ENCODE measurements at regions not wholly inside any gene's neighbourhood (a gene's known extent, or its start where the extent isn't known, plus 50 kb on each side); places are given as distances from the start of the nearest gene placed in this dataset.

GRCh38 chr4:41384992-41385391 is 128.3 kb downstream of the UCHL1 start:
- Histone ChIP-seq H2BK20ac (ENCODE audit: low read length) (no peak overlapping the region), H4K91ac (replicated peaks; ENCODE audit: insufficient read length, low read length) (no peak overlapping the region), H4K8ac (ENCODE audit: extremely low read depth, insufficient read depth, low read length) (no peak overlapping the region), H3K79me1 (ENCODE audit: low read depth, low read length) (no peaks in the 10 kb centered on the region), H3K36me3 (ENCODE audit: control insufficient read depth in 2 of 4, insufficient read depth in 4 of 4, low read length in 3 of 4) (no peaks in the 10 kb centered on the region), H4K5ac (ENCODE audit: insufficient read length, low read depth, low read length) (no peak overlapping the region), H2BK12ac (ENCODE audit: low read depth, low read length) (no peak overlapping the region), H3K23me2 (ENCODE audit: low read depth, low read length) (no peaks in the 10 kb centered on the region), H2BK5ac (ENCODE audit: low read depth, low read length) (no peak overlapping the region), H3K27ac (ENCODE audit: low read depth, low read length) (no peak overlapping the region), H3K56ac (replicated peaks; ENCODE audit: insufficient read length, low read depth, low read length) (no peak overlapping the region), H3K14ac (ENCODE audit: insufficient read length) (no peak overlapping the region), H3K18ac (ENCODE audit: extremely low read depth, low read length) (no peak overlapping the region), H2AFZ (ENCODE audit: low read length) (no peak overlapping the region), H2AK5ac (ENCODE audit: low read depth, low read length) (no peak overlapping the region), H3K27me3 (replicated peaks in 1 of 4; ENCODE audit: control insufficient read depth in 3 of 4, extremely low read depth in 1 of 4, insufficient read depth in 3 of 4, low read length in 3 of 4) (no peaks in the 10 kb centered on the region), H3K4me2 (ENCODE audit: insufficient read depth in 1 of 2, low read depth in 2 of 2, low read length in 2 of 2) (no peak overlapping the region), H3K23ac (ENCODE audit: insufficient read length) (no peak overlapping the region), H3K4ac (replicated peaks; ENCODE audit: insufficient read length, low read depth, low read length) (no peak overlapping the region), H3K9me3 (ENCODE audit: insufficient read depth in 2 of 2, low read depth in 1 of 2, low read length in 1 of 2) (no peaks in the 10 kb centered on the region), H3K4me1 (replicated peaks in 1 of 4; ENCODE audit: control insufficient read depth in 3 of 4, insufficient read depth in 4 of 4, low read length in 3 of 4) (no peaks in the 10 kb centered on the region; a peak in 1 of 7 replicates), H3K9ac (replicated peaks in 1 of 4; ENCODE audit: extremely low read depth in 1 of 4, low read depth in 3 of 4, low read length in 3 of 4) (no peak overlapping the region), H4K20me1 (replicated peaks in 1 of 2; ENCODE audit: control insufficient read depth in 1 of 2, insufficient read depth in 2 of 2, low read length in 2 of 2) (no peaks in the 10 kb centered on the region), H3K4me3 (ENCODE audit: extremely low read depth in 1 of 4, insufficient read depth in 2 of 4, low read depth in 3 of 4, low read length in 4 of 4) (no peak overlapping the region), H3K79me2 (ENCODE audit: control insufficient read depth in 1 of 2, insufficient read depth in 2 of 2, low read length in 2 of 2) (no peaks in the 10 kb centered on the region), H2BK120ac (replicated peaks; ENCODE audit: low read depth, low read length) (no peak overlapping the region), H2BK15ac (ENCODE audit: low read length) (no peak overlapping the region)
- POLR2A ChIA-PET (ENCODE audit: partially characterized antibody): no interaction called here
- DNase-seq (ENCODE audit: low read depth in 1 of 2, low spot score in 2 of 2): no peak
- CTCF ChIA-PET (ENCODE audit: partially characterized antibody): no interaction called here
- WGBS, 2 experiments (ENCODE audit: extremely low coverage in 1 of 2, insufficient coverage in 1 of 2, insufficient read length in 1 of 2, insufficient replicate concordance in 2 of 2, low coverage in 1 of 2, low lambda C conversion rate in 2 of 2, missing lambda C conversion rate in 1 of 2): 91% methylated on average over 1 of the region's 1 CpG; no CpG with 5 or more reads in 1 of the 2 experiments
- FAIRE-seq: no peak
- TF ChIP-seq E2F6 (IDR thresholded peaks at IDR 0.05) (no peak), MAX (IDR thresholded peaks at IDR 0.05) (no peak), NRF1 (IDR thresholded peaks at IDR 0.05; ENCODE audit: low read depth, low read length) (no peak), JUN (IDR thresholded peaks at IDR 0.05; ENCODE audit: low read depth, low read length) (no peak), ATF2 (IDR thresholded peaks at IDR 0.05; ENCODE audit: low read length) (no peak), KDM4A (IDR thresholded peaks at IDR 0.05; ENCODE audit: low read depth, low read length, severe bottlenecking) (no peak), BCL11A (IDR thresholded peaks at IDR 0.05; ENCODE audit: low read depth in 2 of 2, low read length in 2 of 2) (no peak), JUND (IDR thresholded peaks at IDR 0.05; ENCODE audit: low read length) (no peak), SIX5 (IDR thresholded peaks at IDR 0.05; ENCODE audit: low read depth, low read length) (no peak), KDM5A (IDR thresholded peaks at IDR 0.05; ENCODE audit: low read length) (no peak), KDM1A (IDR thresholded peaks at IDR 0.05; ENCODE audit: borderline replicate concordance, low read length) (no peak), SAP30 (IDR thresholded peaks at IDR 0.05; ENCODE audit: insufficient read depth, insufficient replicate concordance, low read length) (no peak), EZH2 (IDR thresholded peaks at IDR 0.05; ENCODE audit: low read depth, low read length, severe bottlenecking) (no peak)
